BJ (cell line): ENCODE measurements at regions not wholly inside any gene's neighbourhood (a gene's known extent, or its start where the extent isn't known, plus 50 kb on each side); places are given as distances from the start of the nearest gene placed in this dataset. TPM values are rescaled to one million over a fixed set of nuclear protein-coding genes. Genes with fewer than 3 reads are reported as not detected.

Experiments used
- CTCF ChIA-PET: fragments of 350-600 bp; formaldehyde crosslinking; extraction: SDS; loops from one replicate; lab custom pipeline; 2021; ENCODE audit warnings: antibody characterized with exemption, inconsistent platforms; lab: Yijun Ruan, JAX
- POLR2A ChIA-PET: fragments of 300-600 bp; sonication (Branson Sonifier 250); formaldehyde crosslinking; extraction: SDS; loops from one replicate; lab custom pipeline; 2021; ENCODE audit warnings: antibody characterized with exemption; lab: Charles Lee
- DNase-seq: peaks from one replicate; pipeline ENCODE4 v3.0.0-alpha.2; 2011; ENCODE audit warnings: low read depth
- H3K27me3 ChIP-seq: 2 replicates; pipeline ENCODE4 v1.6.0; 2011; ENCODE audit warnings: low read length; ENCODE audit not compliant: control insufficient read depth, insufficient read depth
- H3K36me3 ChIP-seq: 2 replicates; pipeline ENCODE4 v1.5.1; 2011; ENCODE audit warnings: low read length; ENCODE audit not compliant: control insufficient read depth, insufficient read depth
- H3K4me3 ChIP-seq: 2 replicates; pipeline ENCODE4 v1.5.1; 2011; ENCODE audit warnings: low read depth, mild to moderate bottlenecking, control low read depth, low read length
- small RNA-seq: library from RNA; depleted of rRNA; stranded (forward); fragments of <200 nt; gene quantifications from one replicate; pipeline ENCODE3, GENCODE V24; 2012; ENCODE audit warnings: low replicate concordance, low read depth; ENCODE audit not compliant: insufficient read length
- TF ChIP-seq, protein P1 (sequence below): IDR thresholded peaks from 2 replicates; pipeline ENCODE4 v1.5.1; 2011; ENCODE audit warnings: low read depth, mild to moderate bottlenecking, control low read depth, inconsistent platforms, low read length, moderate library complexity; ENCODE audit not compliant: insufficient read depth

GRCh38 chr1:240672132-240672811, 60.3 kb upstream of the GREM2 start:
- Histone ChIP-seq H3K27me3 (no peaks in the 10 kb centered on the region), H3K36me3 (no peaks in the 10 kb centered on the region), H3K4me3 (no peak overlapping the region)
- CTCF ChIA-PET, result interaction anchor here (1.2 kb wide), 2 partner anchors 20 to 542 kb away, joined by 3 to 5 read pairs; no protein-coding TSS in a partner anchor
- no peak for DNase-seq
- POLR2A ChIA-PET, result no interaction called here
- TF ChIP-seq, protein P1, sequence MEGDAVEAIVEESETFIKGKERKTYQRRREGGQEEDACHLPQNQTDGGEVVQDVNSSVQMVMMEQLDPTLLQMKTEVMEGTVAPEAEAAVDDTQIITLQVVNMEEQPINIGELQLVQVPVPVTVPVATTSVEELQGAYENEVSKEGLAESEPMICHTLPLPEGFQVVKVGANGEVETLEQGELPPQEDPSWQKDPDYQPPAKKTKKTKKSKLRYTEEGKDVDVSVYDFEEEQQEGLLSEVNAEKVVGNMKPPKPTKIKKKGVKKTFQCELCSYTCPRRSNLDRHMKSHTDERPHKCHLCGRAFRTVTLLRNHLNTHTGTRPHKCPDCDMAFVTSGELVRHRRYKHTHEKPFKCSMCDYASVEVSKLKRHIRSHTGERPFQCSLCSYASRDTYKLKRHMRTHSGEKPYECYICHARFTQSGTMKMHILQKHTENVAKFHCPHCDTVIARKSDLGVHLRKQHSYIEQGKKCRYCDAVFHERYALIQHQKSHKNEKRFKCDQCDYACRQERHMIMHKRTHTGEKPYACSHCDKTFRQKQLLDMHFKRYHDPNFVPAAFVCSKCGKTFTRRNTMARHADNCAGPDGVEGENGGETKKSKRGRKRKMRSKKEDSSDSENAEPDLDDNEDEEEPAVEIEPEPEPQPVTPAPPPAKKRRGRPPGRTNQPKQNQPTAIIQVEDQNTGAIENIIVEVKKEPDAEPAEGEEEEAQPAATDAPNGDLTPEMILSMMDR, result no peak

DNA sequence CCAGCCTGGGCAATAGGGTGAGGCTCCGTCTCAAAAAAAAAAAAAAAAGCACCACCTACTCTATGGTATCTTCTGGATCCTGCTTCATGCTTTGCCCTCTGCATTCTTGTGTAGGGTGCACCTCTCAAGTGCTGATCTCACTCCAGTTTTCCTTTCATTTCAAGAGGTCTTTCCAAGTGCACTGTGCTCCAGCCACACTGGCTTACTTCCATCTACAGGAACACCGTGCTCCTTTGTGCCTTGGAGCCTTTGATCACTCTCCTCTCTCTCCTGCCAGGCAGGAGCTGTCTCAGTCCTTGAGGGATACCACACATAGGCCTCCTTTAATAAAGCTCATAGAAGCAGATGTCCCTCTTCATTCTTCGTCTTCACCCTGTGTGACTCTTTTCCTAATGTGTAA, 55.4 kb upstream of the GREM2 start:
- Histone ChIP-seq H3K4me3 (no peak overlapping the region), H3K36me3 (no peaks in the 10 kb centered on the region), H3K27me3 (no peaks in the 10 kb centered on the region)
- no peak for DNase-seq
- POLR2A ChIA-PET, result no interaction called here
- CTCF ChIA-PET, result interaction anchor here (1.0 kb wide), 1 partner anchor 25 kb away, joined by 3 read pairs; no protein-coding TSS in a partner anchor
- TF ChIP-seq, protein P1, result no peak

DNA sequence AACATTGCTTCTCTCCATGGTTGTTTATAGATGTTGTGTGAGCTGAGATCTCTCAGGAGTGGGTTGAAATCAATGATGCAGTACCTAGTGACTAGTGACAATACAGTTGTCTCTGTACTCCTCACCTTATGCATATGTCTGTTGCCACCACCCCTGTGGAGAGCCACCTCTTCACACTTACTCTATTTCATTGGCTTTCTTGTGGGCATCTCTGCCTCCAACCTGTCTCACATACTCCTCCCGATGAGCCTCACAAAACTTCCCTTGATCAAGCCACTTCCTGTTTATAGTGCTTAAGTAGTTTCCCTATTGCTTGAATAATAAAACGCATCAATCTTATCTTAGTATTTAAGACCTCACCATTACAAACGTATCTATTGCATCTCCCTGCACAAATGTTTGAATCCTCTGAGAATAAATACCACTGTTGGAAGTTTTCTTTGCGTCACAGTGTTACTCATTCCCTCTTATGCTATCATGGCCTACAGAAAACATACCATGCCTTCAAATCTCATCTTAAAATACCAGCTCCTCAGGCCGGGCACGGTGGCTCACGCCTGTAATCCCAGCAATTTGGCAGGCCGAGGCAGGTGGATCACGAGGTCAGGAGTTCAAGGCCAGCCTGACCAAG, 54.7 kb upstream of the GREM2 start:
- Histone ChIP-seq H3K27me3 (no peaks in the 10 kb centered on the region; the same call in 1 of the 2 replicates), H3K4me3 (no peak overlapping the region), H3K36me3 (no peaks in the 10 kb centered on the region)
- TF ChIP-seq, protein P1, result no peak
- POLR2A ChIA-PET, result no interaction called here
- CTCF ChIA-PET, result interaction anchor here (0.9 to 1.0 kb wide), 2 partner anchors 10 to 26 kb away, joined by 3 read pairs; no protein-coding TSS in a partner anchor
- no peak for DNase-seq

GRCh38 chr1:240663169-240663879, 51.4 kb upstream of the GREM2 start:
- CTCF ChIA-PET, result no interaction called here
- H3K4me3 ChIP-seq, result no peak overlapping the region

More at GRCh38 chr1:240663169-240663879, 51.4 kb upstream of the GREM2 start:
- TF ChIP-seq, protein P1, result no peak
- peak; percentile 19 for DNase-seq
- H3K36me3 ChIP-seq, result no peaks in the 10 kb centered on the region
- H3K27me3 ChIP-seq, result no peaks in the 10 kb centered on the region; the same call in 1 of the 2 replicates
- POLR2A ChIA-PET, result no interaction called here

Small RNA genes in the stretch of these regions (small RNA-seq; reads per million reads assigned to genes)
- not detected for gene RF00019
